ENCODE measurements at regions not wholly inside any gene's neighbourhood (a gene's known extent, or its start where the extent isn't known, plus 50 kb on each side); places are given as distances from the start of the nearest gene placed in this dataset.

- no peak overlapping the region for H3K23ac ChIP-seq (ENCODE audit: low read length)
- H2AFZ ChIP-seq (ENCODE audit: insufficient read depth, low read length, poor library complexity): no peak overlapping the region
- H3K27me3 ChIP-seq (ENCODE audit: insufficient read depth, low read length): no peaks in the 10 kb centered on the region
- H3K4ac ChIP-seq (ENCODE audit: low read depth, low read length): no peak overlapping the region
- no peaks in the 10 kb centered on the region for H3K4me1 ChIP-seq (ENCODE audit: control insufficient read depth in 1 of 2, insufficient read depth in 2 of 2, low read length in 2 of 2)
- H3K4me2 ChIP-seq (ENCODE audit: low read length): no peak overlapping the region
- no peak overlapping the region for H3K14ac ChIP-seq (ENCODE audit: low read length)
- H2AK5ac ChIP-seq (ENCODE audit: low read length): no peak overlapping the region
- H3K4me3 ChIP-seq (ENCODE audit: low read depth, low read length): no peak overlapping the region
- no peak overlapping the region for H4K12ac ChIP-seq (ENCODE audit: low read depth, low read length)
- H3K36me3 ChIP-seq (ENCODE audit: control insufficient read depth in 1 of 2, insufficient read depth in 2 of 2, low read length in 2 of 2): no peaks in the 10 kb centered on the region
- no peak overlapping the region for H2BK12ac ChIP-seq (ENCODE audit: low read length)
- H4K91ac ChIP-seq (ENCODE audit: low read depth, low read length): no peak overlapping the region
- no peak overlapping the region for H4K8ac ChIP-seq (ENCODE audit: low read depth, low read length)
- DNase-seq: no peak
- no peak overlapping the region for H2BK120ac ChIP-seq (ENCODE audit: insufficient read depth, low read length, poor library complexity)
- no peak overlapping the region for H3K18ac ChIP-seq (ENCODE audit: low read length)
- H3K79me1 ChIP-seq (ENCODE audit: low read length): no peaks in the 10 kb centered on the region
- H3K9ac ChIP-seq (ENCODE audit: low read length): no peak overlapping the region
- no peaks in the 10 kb centered on the region for H3K79me2 ChIP-seq (ENCODE audit: control insufficient read depth, insufficient read depth, low read length, poor library complexity)
- H3K9me3 ChIP-seq (ENCODE audit: insufficient read depth, low read depth, low read length): peaks cover 4% of the 10 kb centered on the region
- no peak overlapping the region for H3K27ac ChIP-seq (ENCODE audit: low read depth, low read length)
- no peak overlapping the region for H2BK5ac ChIP-seq (ENCODE audit: low read depth, low read length, poor library complexity)
Measured at GRCh38 chr9:13479096-13479495, 199.6 kb upstream of the MPDZ start.

GRCh38 chr9:13478639-13479038, 199.1 kb upstream of the MPDZ start:
- Histone ChIP-seq H3K79me2 (ENCODE audit: control insufficient read depth, insufficient read depth, low read length, poor library complexity) (no peaks in the 10 kb centered on the region), H2BK120ac (ENCODE audit: insufficient read depth, low read length, poor library complexity) (no peak overlapping the region), H3K36me3 (ENCODE audit: control insufficient read depth in 1 of 2, insufficient read depth in 2 of 2, low read length in 2 of 2) (no peaks in the 10 kb centered on the region), H3K9me3 (ENCODE audit: insufficient read depth, low read depth, low read length) (peaks cover 4% of the 10 kb centered on the region), H3K27ac (ENCODE audit: low read depth, low read length) (no peak overlapping the region), H3K23ac (ENCODE audit: low read length) (no peak overlapping the region), H3K4me2 (ENCODE audit: low read length) (no peak overlapping the region), H3K27me3 (ENCODE audit: insufficient read depth, low read length) (no peaks in the 10 kb centered on the region), H3K9ac (ENCODE audit: low read length) (no peak overlapping the region), H3K4ac (ENCODE audit: low read depth, low read length) (no peak overlapping the region), H4K12ac (ENCODE audit: low read depth, low read length) (no peak overlapping the region), H2BK12ac (ENCODE audit: low read length) (no peak overlapping the region), H3K18ac (ENCODE audit: low read length) (no peak overlapping the region), H3K79me1 (ENCODE audit: low read length) (no peaks in the 10 kb centered on the region), H3K4me3 (ENCODE audit: low read depth, low read length) (no peak overlapping the region), H4K91ac (ENCODE audit: low read depth, low read length) (no peak overlapping the region), H2AK5ac (ENCODE audit: low read length) (no peak overlapping the region), H4K8ac (ENCODE audit: low read depth, low read length) (no peak overlapping the region), H3K14ac (ENCODE audit: low read length) (no peak overlapping the region), H2AFZ (ENCODE audit: insufficient read depth, low read length, poor library complexity) (no peak overlapping the region), H2BK5ac (ENCODE audit: low read depth, low read length, poor library complexity) (no peak overlapping the region), H3K4me1 (ENCODE audit: control insufficient read depth in 1 of 2, insufficient read depth in 2 of 2, low read length in 2 of 2) (no peaks in the 10 kb centered on the region)
- DNase-seq: no peak
- no CpG with 5 or more reads among the region's 1 CpG for WGBS (ENCODE audit: extremely low coverage, insufficient coverage, insufficient read length)

- H3K4me1 ChIP-seq (ENCODE audit: control insufficient read depth in 1 of 2, insufficient read depth in 2 of 2, low read length in 2 of 2): no peaks in the 10 kb centered on the region
- no peak overlapping the region for H4K8ac ChIP-seq (ENCODE audit: low read depth, low read length)
- no peaks in the 10 kb centered on the region for H3K79me2 ChIP-seq (ENCODE audit: control insufficient read depth, insufficient read depth, low read length, poor library complexity)
- H3K79me1 ChIP-seq (ENCODE audit: low read length): no peaks in the 10 kb centered on the region
- H2AFZ ChIP-seq (ENCODE audit: insufficient read depth, low read length, poor library complexity): no peak overlapping the region
- H3K18ac ChIP-seq (ENCODE audit: low read length): no peak overlapping the region
- H4K91ac ChIP-seq (ENCODE audit: low read depth, low read length): no peak overlapping the region
- H2BK12ac ChIP-seq (ENCODE audit: low read length): no peak overlapping the region
- DNase-seq: no peak
- no peak overlapping the region for H3K27ac ChIP-seq (ENCODE audit: low read depth, low read length)
- no peak overlapping the region for H2AK5ac ChIP-seq (ENCODE audit: low read length)
- no peak overlapping the region for H2BK120ac ChIP-seq (ENCODE audit: insufficient read depth, low read length, poor library complexity)
- peaks cover 4% of the 10 kb centered on the region for H3K9me3 ChIP-seq (ENCODE audit: insufficient read depth, low read depth, low read length)
- no peak overlapping the region for H3K4ac ChIP-seq (ENCODE audit: low read depth, low read length)
- no peaks in the 10 kb centered on the region for H3K27me3 ChIP-seq (ENCODE audit: insufficient read depth, low read length)
- H3K36me3 ChIP-seq (ENCODE audit: control insufficient read depth in 1 of 2, insufficient read depth in 2 of 2, low read length in 2 of 2): no peaks in the 10 kb centered on the region
- no peak overlapping the region for H3K9ac ChIP-seq (ENCODE audit: low read length)
- H3K4me3 ChIP-seq (ENCODE audit: low read depth, low read length): no peak overlapping the region
- no peak overlapping the region for H3K14ac ChIP-seq (ENCODE audit: low read length)
- no CpG with 5 or more reads among the region's 2 CpGs for WGBS (ENCODE audit: extremely low coverage, insufficient coverage, insufficient read length)
- H2BK5ac ChIP-seq (ENCODE audit: low read depth, low read length, poor library complexity): no peak overlapping the region
- no peak overlapping the region for H3K4me2 ChIP-seq (ENCODE audit: low read length)
- H4K12ac ChIP-seq (ENCODE audit: low read depth, low read length): no peak overlapping the region
- H3K23ac ChIP-seq (ENCODE audit: low read length): no peak overlapping the region
Measured at GRCh38 chr9:13478160-13478559, 198.7 kb upstream of the MPDZ start.

DNA sequence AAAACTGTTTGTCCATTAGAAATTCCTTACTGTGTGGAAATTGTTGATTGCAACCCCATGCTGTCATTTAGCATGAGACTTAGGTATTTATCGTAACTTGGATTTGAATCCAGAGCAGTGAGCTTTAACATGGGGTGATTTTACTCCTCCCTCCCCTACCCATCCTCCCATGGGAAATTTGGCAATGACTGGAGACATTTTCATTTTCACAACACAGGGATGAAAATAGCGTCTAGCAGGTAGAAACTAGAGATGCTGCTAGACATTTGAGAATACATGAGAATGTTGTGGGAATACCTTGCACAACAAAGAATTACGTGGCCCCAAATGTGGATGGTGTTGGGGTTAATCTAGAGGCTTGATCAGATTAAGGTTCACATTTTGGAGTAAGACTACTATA, 191.3 kb upstream of the MPDZ start:
- Histone ChIP-seq H3K79me2 (ENCODE audit: control insufficient read depth, insufficient read depth, low read length, poor library complexity) (no peaks in the 10 kb centered on the region), H3K36me3 (ENCODE audit: control insufficient read depth in 1 of 2, insufficient read depth in 2 of 2, low read length in 2 of 2) (no peaks in the 10 kb centered on the region), H3K4me3 (ENCODE audit: low read depth, low read length) (no peak overlapping the region), H3K27me3 (ENCODE audit: insufficient read depth, low read length) (no peaks in the 10 kb centered on the region), H3K23ac (ENCODE audit: low read length) (no peak overlapping the region), H3K18ac (ENCODE audit: low read length) (no peak overlapping the region), H3K79me1 (ENCODE audit: low read length) (no peaks in the 10 kb centered on the region), H3K14ac (ENCODE audit: low read length) (no peak overlapping the region), H3K4ac (ENCODE audit: low read depth, low read length) (no peak overlapping the region), H4K12ac (ENCODE audit: low read depth, low read length) (no peak overlapping the region), H4K91ac (ENCODE audit: low read depth, low read length) (no peak overlapping the region), H2BK5ac (ENCODE audit: low read depth, low read length, poor library complexity) (no peak overlapping the region), H3K27ac (ENCODE audit: low read depth, low read length) (no peak overlapping the region), H3K9me3 (ENCODE audit: insufficient read depth, low read depth, low read length) (no peaks in the 10 kb centered on the region), H2BK12ac (ENCODE audit: low read length) (no peak overlapping the region), H2BK120ac (ENCODE audit: insufficient read depth, low read length, poor library complexity) (no peak overlapping the region), H3K4me2 (ENCODE audit: low read length) (no peak overlapping the region), H2AFZ (ENCODE audit: insufficient read depth, low read length, poor library complexity) (no peak overlapping the region), H3K4me1 (ENCODE audit: control insufficient read depth in 1 of 2, insufficient read depth in 2 of 2, low read length in 2 of 2) (no peaks in the 10 kb centered on the region), H2AK5ac (ENCODE audit: low read length) (no peak overlapping the region), H3K9ac (ENCODE audit: low read length) (no peak overlapping the region), H4K8ac (ENCODE audit: low read depth, low read length) (no peak overlapping the region)
- DNase-seq: no peak
- no CpG with 5 or more reads among the region's 3 CpGs for WGBS (ENCODE audit: extremely low coverage, insufficient coverage, insufficient read length)

- H2BK5ac ChIP-seq (ENCODE audit: low read depth, low read length, poor library complexity): no peak overlapping the region
- no peak overlapping the region for H3K9ac ChIP-seq (ENCODE audit: low read length)
- H3K36me3 ChIP-seq (ENCODE audit: control insufficient read depth in 1 of 2, insufficient read depth in 2 of 2, low read length in 2 of 2): no peaks in the 10 kb centered on the region
- H2BK120ac ChIP-seq (ENCODE audit: insufficient read depth, low read length, poor library complexity): no peak overlapping the region
- H3K4me3 ChIP-seq (ENCODE audit: low read depth, low read length): no peak overlapping the region
- no peak overlapping the region for H3K23ac ChIP-seq (ENCODE audit: low read length)
- no peak overlapping the region for H4K12ac ChIP-seq (ENCODE audit: low read depth, low read length)
- no peak overlapping the region for H3K4ac ChIP-seq (ENCODE audit: low read depth, low read length)
- H3K9me3 ChIP-seq (ENCODE audit: insufficient read depth, low read depth, low read length): no peaks in the 10 kb centered on the region
- H3K27me3 ChIP-seq (ENCODE audit: insufficient read depth, low read length): no peaks in the 10 kb centered on the region
- no peak overlapping the region for H2BK12ac ChIP-seq (ENCODE audit: low read length)
- no peak overlapping the region for H4K91ac ChIP-seq (ENCODE audit: low read depth, low read length)
- DNase-seq: no peak
- H3K79me1 ChIP-seq (ENCODE audit: low read length): no peaks in the 10 kb centered on the region
- WGBS (ENCODE audit: extremely low coverage, insufficient coverage, insufficient read length): no CpG with 5 or more reads among the region's 2 CpGs
- no peak overlapping the region for H2AFZ ChIP-seq (ENCODE audit: insufficient read depth, low read length, poor library complexity)
- no peak overlapping the region for H4K8ac ChIP-seq (ENCODE audit: low read depth, low read length)
- H3K27ac ChIP-seq (ENCODE audit: low read depth, low read length): no peak overlapping the region
- H3K4me1 ChIP-seq (ENCODE audit: control insufficient read depth in 1 of 2, insufficient read depth in 2 of 2, low read length in 2 of 2): no peaks in the 10 kb centered on the region
- H3K14ac ChIP-seq (ENCODE audit: low read length): no peak overlapping the region
- no peak overlapping the region for H3K18ac ChIP-seq (ENCODE audit: low read length)
- H2AK5ac ChIP-seq (ENCODE audit: low read length): no peak overlapping the region
- H3K4me2 ChIP-seq (ENCODE audit: low read length): no peak overlapping the region
- no peaks in the 10 kb centered on the region for H3K79me2 ChIP-seq (ENCODE audit: control insufficient read depth, insufficient read depth, low read length, poor library complexity)
Measured at GRCh38 chr9:13467157-13467556, 187.7 kb upstream of the MPDZ start.
